ENCODE measurements at regions not wholly inside any gene's neighbourhood (a gene's known extent, or its start where the extent isn't known, plus 50 kb on each side); places are given as distances from the start of the nearest gene placed in this dataset.

DNA sequence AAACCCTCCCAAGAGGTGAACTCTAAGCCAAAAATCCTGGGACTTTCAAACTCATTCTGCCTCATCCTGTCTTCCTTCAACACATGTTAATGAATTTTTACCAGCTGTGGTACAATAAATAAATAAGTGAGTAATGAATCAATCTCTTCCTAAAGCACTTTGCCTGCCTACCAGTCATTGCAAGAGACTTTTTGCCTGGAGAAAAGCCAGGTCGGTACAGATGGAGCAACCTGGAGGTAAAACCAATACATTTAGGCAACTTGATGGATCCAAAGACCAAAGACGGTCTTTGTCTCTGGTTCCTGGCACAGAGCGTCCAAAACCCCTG is 324.2 kb downstream of the PMP22 start:
- DNase-seq = no peak

DNA sequence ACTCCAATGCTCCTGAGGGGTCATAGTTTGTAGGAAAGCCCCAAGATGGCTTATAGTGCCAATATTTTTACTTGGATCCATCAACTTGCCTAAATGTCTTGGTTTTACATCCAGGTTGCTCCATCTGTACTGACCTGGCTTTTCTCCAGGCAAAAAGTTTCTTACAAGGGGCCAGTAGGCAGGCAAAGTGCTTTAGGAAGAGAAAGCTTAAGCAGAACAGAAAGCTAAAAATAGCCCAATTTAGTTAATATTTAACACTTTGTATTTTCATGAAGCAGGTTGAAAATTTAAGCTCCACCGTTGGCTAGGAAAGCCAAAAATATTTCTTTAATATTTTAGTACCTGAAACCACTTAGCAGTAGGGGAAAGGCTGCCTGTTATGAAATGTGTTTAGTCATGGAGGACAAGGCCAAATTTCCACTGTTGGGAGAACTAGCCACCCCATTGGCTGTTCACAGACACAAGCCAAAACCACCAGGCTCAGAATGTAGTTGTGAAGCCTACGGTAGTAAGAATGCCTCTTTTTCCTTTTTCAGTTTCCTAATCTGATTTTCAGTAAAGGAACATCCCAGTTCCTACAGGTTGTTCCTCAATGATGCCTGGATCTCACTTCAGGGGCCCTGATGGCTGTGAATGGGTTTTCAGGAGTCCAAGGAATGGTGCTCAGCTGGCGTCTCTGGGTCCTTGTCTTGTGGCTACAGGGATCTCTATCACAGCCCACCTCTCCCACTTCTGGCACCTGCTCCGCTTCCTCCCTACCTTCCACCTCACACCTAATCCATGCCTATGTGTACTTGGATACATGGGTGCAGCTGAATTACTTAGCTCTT is 324.8 kb downstream of the PMP22 start:
- no peak for DNase-seq

DNA sequence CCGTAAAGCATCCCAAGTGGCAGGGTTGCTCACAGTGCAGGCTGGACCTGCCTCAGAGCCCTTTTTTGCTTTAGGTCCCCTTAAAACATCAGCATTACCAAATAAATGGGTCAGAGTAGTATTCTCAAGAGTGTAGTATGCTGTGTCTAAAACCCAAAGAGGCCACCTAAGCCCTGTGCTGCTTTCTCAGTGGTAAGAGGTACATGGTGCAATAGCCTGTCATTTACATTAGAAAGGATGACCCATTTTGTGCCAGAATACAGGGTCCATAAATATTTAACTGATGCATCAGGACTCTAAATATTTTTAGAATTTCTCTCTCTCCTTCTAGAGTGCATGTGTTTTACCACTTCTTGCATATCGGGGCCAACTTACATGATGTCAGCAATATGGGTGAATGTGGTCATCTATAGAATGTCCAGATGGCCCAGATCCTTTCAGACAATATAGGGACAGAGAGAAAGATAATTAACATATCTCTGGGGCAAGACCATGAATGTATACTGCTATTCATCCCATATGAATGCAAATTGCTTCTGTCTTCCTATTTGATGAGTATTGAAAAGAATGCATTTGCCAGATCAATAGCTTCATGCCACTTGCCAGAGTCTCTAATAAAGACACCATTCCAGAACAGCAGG is 329.2 kb downstream of the PMP22 start:
- no peak for DNase-seq

DNA sequence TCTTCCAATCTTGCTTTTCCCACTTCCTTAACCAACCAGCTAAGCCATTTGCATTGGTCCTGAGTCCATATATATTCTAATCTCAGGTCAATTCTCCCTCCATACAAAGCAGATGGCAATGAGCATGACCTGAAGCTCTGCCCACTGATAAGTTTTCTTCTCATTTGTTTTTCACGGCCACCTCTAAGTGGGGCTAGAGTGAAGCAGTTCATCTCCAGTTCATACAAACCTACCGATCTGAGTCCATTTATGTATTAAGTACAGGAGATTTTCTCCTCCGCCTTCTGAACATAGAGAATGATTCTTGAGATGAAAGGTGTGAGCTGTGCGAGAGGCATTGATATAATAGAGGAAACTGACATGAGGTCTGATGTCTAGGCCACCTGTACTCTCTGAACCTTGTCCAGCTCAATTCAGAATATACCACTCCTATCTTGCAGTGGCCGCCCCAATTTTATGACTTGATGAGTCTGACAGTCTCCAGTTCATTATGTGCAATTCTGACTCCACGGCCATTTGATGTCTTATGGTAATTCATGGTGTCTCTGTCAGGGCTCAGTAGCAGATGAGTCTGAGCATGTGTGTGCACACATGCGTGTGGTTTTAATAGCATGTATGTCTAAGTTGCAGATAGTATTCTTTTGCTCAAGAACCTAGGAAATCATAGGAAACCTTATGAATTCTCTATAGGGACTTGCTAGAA is 329.8 kb downstream of the PMP22 start:
- DNase-seq = no peak

DNA sequence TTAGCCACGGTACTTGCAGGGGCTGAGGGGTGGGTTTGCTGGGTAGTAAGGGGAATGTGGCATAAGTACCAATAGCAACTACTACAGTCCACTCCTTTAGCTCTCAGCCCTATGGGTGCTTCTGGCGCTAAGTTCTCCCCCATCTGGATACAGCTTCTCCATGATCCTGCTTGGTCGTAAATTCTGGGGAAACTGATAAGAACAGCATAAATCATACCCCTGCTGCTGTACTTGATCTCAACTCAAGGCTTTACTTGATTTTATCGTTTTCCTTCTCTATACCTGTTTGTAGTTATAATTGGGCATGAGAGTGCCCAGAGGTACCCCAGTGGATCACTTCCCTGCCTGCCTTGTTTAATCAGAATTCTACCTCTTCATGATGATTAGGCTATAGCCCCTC is 331.4 kb downstream of the PMP22 start:
- no peak for DNase-seq

DNA sequence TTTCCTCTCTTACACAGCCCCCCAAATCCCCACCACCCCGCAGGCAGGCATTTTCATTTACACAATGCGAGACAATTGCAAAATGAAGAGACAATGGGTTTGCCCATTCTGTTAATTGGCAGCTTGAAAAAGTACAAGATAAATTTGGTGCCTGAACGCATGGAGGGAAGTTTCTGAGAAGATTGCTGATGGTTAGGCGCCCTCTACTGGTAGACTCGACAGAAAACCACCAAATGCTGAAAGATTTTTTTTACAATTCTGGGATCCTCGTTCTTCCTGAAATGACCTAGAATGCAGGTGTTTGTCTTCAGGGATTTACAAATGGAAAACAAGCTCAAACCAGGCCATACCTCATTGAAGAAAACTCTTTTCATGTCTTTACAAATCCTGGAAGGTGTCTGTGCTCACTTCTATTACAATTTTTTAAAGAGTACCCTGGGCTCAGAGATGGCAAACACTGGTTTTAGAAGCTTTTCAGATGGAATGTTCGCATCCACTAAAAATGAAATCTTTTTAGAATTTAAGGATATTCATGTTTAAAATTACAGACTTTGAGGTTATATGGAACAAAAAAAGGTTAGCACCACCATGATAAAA is 338.5 kb downstream of the PMP22 start:
- DNase-seq = peak; percentile 60

DNA sequence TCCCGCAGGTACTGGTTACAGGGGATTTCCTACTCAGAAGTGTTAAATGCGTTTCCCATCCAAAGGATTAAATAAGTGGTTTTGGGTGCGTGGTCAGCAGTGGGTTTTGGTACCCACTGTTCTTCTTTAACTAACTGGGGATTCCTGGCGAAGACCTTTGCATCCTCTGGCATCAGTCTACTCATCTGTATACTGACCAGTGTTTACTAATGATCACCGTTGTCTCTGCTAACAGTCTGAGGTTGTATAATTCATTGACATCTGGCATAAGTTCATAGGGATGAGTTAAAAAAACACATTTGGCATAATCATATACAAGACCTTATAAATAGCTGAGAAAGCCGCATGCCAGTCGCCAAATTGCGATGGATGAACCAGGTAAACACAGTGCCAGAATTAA is 339.1 kb downstream of the PMP22 start:
- DNase-seq = no peak

DNA sequence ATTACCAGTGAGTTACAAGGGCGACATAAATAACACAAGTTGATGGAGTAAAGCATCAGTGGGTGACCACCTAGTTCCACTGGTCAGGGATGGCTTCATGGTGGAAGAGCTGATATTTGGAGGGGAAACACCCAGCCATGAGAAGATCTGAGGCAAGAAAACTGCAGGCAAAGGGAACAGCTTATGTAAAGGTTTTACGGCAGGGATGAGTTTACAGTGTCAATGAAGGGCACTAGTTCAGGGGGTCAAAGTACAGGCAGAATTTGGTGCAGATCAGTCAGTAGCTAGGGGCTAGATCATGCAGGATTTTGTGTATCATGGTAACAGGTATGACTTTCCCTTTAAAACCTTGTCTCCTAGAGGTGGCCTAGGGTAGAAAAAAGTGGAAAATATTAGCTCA is 339.6 kb downstream of the PMP22 start:
- no peak for DNase-seq

DNA sequence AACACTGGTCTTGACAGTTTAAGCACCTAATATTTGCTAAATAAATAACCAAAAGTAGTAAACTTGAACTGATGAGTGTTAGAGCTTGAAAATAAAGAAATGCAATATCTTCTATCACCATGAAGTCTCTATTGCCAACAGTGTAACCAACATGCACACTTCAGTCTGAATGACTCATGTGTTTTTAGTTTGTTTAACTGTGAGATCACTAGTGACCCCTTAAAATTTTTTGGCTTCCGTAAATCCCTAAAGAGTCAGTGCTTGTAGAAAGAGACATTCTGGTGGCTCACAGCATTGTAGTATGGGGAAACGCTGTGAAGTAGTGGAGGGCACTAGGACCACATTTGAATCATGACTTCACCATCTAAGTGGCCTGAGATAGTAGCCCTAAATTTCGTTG is 341.1 kb downstream of the PMP22 start:
- no peak for DNase-seq

DNA sequence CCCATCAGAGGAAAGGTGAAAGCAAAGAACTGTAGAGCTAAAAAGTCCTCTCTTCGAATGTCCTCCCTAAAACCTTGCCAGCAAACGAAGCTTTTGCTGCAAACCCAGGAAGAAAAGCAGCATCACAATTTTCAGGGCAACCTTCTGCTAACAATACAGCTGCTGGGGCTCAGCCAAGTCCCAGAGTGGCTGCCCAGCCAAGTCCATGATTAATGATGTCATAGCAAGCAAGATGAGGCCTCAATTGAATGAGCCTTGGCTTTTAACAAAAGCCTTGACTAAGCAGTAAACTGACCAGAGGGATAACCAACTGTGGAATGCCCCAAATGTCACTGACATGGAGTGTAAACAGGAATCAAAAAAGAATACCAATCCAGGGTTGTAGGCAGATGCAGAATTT is 342.7 kb downstream of the PMP22 start:
- no peak for DNase-seq

DNA sequence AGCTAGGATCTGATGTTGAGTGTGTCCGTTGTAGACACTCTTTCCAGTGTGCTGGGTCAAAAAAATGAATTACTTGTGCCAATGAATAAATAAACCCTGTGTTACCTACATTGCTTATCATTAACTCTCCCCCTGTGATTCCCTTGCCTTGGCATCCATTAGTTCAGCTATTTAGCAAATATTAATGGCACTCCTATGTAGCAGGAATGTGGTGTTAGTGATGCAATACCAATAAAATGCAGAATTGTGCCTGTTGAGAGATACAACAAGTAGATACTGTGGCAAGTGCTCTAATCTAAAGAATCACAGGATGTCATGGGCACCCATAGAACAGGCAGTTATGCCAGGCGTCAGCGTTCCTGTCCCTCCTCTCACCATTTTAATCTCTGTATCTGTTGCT is 343.2 kb downstream of the PMP22 start:
- no peak for DNase-seq

DNA sequence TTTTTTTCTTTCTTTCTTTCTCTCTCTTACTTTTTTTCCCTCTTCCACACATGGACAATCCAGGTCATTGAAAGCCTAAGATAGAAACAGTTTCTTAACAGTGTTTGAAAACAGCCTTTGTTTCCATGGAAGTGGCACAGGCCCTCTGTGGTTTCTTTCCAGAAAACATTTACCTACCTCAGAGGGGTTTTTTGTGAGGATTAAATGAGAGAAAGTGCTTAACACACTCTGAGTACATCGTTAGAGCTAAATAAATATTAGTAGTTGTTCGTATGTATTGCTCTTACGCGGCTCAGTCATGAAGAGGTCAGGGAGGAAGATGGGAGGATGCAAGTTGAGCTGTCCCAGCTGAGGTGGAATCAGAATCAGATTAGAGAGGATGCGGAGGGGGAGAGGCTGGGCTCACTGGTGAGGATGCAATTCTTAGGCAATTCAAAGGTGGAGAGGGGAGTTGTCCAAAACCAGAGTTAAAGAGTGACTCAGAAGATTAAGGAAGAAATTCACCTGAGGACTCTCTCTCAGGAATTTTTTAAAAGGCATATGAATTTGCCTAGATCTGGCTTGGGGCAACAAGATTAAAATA is 345.4 kb downstream of the PMP22 start:
- DNase-seq = no peak

DNA sequence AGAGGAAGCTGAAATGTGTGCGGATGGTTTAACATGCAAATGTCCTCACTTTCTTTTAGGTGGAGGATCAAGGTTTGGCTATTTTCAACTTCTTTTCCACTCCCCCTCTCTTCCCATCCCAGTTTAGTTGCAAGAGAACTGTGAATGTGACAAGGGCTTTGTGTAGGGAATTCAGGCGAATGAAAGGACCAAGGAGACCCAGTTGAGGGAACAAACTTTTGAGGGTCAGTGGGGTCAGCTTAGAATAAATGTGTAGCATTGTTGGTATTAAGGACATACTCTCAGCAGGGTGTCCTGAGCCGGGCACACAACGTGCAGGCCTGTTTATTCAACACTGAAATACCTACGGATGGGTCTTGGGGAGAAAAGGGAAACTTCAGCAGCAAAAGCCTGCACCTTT is 346.0 kb downstream of the PMP22 start:
- DNase-seq = no peak

DNA sequence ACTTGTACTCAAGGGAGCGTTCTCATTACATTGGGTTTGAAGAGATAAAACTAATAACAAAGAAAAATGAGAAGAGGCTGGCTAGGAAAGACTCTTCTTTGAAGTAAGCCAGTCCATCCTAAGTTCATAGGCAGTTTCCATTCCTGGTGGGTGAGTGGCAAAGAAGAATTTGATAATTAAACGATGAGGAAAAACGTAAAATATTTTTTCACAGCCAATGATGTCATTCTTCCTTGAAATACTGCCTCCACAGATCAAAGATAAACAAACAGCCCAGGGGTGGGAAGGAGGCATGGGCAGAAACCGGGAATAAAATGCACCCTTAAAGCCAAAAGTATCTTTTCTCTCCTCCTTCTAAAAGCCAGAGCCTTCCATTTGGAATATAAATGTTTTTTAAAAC is 346.6 kb downstream of the PMP22 start:
- DNase-seq = no peak

DNA sequence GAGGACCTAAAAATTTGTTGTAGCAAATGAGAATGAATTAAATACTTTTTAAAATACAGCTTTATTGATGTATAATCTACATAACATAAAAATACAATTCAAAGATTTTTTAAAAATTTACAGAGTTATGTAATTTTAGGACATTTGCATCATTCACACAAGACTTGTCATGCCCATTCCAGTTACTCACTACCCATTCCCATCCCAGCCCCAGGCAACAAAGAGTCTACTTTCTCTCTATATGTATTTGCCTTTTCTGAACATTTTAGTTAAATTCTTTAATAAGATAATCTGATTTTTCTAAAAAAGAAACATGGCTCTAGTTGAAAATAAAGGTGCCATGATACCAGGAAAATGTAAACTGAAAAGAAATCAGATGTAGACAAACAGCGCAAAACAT is 354.2 kb downstream of the PMP22 start:
- no peak for DNase-seq

DNA sequence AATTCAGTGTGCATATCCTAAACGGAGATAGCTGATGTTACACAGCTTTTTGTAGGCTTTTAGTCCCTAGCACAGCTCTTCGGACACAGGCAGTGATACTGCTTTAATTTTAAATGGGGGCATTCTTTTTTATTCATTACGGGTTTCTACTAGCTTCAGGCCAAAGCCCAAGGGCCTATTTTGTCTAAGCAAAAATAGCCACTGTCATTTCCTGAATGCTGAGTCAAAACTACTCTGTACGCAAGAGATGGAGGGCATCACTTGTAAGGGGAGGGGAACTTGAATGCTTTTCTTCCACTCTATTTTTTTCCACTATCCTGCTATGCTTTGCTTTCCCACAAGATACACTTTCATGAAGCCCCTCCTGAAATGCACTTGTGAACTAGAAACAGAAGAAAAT is 360.7 kb downstream of the PMP22 start:
- DNase-seq = no peak

DNA sequence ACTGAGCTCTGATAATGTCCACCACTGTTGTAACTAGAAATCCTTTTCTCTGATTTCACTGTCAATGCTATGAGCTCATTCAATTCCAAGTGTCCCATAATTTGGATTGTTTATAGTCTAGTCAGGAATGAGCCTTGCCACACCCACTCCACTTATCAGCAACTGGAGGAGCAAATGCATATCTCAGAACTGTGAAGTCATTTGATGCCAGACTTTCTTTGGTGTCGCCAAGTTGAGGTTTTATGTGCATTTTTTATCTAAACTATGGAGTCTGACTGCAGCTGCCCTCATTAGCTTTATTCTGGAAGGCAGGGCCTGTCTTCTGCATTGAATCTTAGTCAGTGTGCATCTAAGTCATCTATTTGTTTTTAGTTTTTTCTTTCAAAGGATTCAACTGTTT is 361.3 kb downstream of the PMP22 start:
- no peak for DNase-seq

DNA sequence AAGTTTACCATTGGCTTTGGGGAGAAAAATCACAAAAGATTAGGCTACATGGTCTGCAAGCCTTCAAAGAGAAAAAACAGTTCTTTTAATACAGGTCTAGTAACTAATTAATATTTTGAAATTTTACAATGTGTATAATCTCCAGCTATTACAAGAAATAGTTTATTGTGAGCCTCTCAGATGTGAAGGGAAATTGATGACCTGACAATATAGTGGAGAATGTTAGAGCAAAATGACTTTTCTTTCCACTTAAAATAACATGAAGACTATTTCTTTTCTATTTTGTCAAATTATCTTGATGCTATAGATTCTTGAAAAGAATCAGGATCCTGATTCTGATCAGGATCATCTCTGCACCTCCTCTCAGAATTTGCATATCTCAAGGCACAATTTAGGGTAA is 362.3 kb downstream of the PMP22 start:
- no peak for DNase-seq

DNA sequence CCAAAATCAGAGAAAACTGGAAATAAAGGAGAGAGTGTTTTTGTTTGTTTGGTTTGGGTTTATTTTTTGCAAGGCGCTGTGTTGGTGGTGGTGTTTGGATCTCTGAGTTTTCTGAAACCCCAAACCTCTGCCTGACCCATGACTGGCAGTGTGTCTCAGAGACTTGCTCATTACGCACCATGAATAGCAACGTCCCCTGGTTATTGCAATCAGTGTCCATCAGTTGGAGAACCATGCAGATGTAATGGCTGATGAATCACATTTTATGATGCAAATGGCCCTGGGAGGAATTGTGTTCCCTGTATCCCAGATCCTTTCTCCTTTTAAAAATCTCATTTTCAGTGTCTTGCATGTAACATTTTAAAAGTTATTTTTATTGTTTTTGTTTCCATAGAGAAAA is 362.8 kb downstream of the PMP22 start:
- no peak for DNase-seq

DNA sequence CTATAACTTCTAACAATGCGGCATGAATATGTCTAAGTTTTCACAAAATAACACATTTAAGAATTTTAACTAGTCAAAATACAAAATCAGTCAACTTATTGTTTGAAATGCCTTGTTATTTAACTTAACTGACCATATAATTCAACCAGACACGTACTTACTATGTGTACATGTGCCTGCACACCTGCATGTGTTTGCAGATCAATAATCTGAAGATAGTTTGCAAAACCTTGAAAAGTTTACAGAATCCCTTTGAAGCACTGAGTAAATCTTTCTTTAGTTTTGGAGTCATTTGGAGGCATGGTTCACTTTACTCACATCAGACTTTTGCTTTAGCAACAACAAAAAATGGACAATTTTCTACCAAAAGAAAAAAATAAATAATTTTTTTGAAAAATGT is 363.8 kb downstream of the PMP22 start:
- DNase-seq = no peak

DNA sequence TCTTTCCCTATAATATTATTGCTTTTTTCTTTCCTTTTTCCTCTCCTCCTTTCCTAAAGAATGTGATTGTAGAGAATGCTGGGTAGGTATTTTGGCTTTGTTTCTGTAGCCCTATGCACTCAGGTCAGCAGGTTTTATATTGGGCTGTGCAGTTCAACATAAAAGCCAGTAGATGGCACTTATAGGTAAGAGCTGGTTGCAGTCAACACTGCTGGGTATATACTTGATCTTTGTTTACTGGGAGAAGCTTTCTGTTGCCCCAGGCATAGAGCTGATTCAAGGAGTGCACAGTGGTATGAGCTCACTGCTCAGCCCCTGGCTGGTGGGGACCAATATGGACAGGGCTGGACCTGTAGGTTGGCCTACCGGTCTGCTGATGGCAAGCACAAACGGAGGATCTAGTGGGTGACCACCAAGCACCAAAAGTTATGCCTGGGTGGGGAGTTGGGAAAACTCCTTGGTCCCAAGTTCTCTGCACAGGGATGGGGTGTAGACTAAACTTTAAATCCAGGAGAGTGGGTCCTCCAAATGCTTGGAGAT is 378.9 kb downstream of the PMP22 start:
- DNase-seq = no peak

DNA sequence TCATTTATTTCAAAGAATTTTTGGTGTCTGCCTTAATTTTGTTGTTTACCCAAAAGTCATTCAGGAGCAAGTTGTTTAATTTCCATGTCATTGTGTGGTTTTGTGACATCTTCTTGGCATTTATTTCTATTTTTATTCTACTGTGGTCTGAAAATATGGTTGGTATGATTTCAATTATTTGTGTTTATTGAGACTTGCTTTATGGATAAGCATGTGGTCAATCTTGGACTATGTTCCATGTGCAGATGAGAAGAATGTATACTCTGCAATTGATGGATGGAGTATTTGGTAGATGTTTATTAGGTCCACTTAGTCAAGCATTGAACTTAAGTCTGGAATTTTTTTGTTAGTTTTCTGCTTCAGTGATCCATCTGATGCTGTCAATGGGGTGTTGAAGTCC is 383.0 kb downstream of the PMP22 start:
- DNase-seq = no peak

Measured in CD4-positive, alpha-beta T cell treated with Interleukin-10 for 1 hour (primary cell).